ENCODE measurements at regions not wholly inside any gene's neighbourhood (a gene's known extent, or its start where the extent isn't known, plus 50 kb on each side); places are given as distances from the start of the nearest gene placed in this dataset.
A peak's percentile ranks its signal among the peaks of the same experiment; 100 is the strongest.

DNA sequence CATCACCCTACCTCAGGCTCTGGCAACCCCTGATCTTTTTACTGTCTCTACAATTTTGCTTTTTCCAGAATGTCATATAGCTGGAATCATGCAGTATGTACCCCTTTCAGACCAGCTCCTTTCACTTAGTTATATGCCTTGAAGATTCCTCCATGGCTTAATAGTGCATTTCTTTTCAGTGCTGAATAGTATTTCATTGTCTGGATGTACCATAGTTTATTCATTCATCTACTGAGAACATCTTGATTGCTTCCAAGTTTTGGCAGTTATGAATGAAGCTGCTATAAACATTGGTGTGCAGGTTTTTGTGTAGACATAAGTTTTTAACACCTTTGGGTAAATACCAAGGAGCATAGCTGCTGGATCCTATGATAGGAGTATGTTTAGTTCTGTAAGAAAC lies 50.8 kb upstream of the ANP32A start:
- DNase-seq = no peak

DNA sequence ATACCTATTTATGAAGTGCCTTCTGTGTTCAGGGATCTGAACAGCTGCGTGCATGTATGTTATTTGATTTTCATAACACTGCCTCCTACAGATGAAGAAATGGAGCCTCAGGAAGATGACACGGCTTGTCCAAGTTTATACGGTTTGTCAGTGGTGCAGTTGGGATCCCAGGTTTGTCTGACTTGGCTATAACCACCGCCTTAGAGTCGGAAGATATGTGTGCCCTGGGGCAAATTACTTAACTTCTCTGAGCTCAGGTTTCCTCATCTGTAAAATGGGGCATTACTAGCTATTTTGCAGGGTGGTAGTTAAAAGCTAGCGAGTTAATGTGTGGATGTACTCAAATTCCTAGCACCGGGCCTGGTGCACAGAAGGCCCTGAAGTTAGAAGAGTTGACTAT lies 54.1 kb upstream of the ANP32A start:
- no peak for DNase-seq

DNA sequence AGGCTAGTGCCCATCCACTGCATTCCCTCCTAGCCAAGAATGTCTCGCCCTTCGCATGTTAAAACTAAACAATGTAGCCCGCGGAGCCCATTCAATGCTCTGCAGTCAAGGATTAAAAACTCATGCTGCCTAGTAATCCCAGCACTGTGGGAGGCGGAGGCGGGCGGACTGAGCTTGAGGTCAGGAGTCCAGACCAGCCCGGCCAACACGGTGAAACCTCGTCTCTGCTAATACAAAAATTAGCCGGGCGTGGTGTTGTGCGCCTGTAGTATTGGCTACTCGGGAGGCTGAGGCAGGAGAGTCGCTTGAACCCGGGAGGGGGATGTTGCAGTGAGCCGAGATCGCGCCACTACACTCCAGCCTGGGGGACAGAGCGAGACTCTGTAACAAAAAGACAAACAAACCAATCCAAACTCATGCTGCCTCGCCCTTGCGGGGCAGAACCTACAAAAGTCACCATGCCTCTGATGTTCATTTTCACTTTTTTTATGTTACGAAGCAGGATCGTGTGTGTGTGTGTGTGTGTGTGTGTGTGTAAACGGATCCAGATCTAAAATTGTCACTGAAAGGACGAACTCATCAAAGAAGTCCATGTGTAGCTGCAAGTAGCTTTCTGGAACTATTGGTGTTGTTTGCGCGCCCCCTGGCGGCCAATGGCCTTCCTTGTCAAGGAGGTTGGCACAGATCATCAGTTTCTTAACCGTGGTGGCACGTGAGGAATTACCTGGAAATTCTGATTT lies 54.8 kb upstream of the SPESP1 start:
- DNase-seq = peak; percentile 94

DNA sequence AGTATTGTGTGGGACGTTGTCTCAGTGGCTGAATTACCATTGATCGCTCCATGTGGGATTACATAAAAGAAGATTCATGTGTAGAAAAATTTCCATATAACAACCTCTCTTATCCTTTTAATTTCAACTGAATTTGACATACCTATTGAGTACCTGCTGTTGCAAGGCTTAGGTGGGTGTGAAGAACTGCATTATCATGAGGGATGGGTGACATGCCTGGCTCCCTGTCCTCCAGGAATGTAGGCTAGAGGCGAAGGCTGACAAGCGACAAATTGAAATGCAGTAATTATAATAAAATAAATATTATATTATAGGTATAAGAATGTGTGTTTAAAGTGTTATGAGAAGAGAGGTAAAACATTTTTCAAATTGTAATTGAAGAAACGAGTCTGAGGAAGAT lies 52.7 kb upstream of the SPESP1 start:
- DNase-seq = no peak

DNA sequence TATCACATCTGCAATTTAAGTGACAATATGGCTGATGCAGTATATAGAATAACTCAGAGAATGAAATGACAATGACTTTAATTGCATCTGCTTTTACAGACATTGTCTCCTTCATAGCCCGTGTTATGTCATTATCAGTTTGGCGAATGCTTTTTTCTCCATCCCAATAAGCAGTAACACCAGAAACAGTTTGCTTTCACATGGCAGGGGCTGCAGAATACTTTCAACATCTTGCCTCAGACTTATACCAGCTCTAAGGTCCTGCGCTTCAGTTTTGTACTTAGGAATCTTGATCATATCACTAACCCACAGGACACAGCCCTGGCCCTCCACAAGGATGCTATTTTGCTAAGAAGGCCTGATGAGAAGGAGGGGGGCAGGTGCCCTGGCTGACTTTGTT lies 49.9 kb upstream of the SPESP1 start:
- DNase-seq = no peak
